ENCODE measurements at regions not wholly inside any gene's neighbourhood (a gene's known extent, or its start where the extent isn't known, plus 50 kb on each side); places are given as distances from the start of the nearest gene placed in this dataset.

GRCh38 chr10:42997151-42997848, 79.6 kb upstream of the RET start:
- no peaks in the 10 kb centered on the region for H3K36me3 ChIP-seq (ENCODE audit: control insufficient read depth in 2 of 2, insufficient read depth in 2 of 2, low read length in 2 of 2)
- H3K4me1 ChIP-seq (ENCODE audit: control insufficient read depth, insufficient read depth, low read length) = no peaks in the 10 kb centered on the region
- no peak overlapping the region for H3K9ac ChIP-seq (ENCODE audit: low read length in 2 of 2)
- no peak overlapping the region for H3K4me3 ChIP-seq (ENCODE audit: low read length in 2 of 2)
- no peak overlapping the region for H3K27ac ChIP-seq (ENCODE audit: low read length)
- peaks cover 0 to 2% of the 10 kb centered on the region in 2 donors for H3K27me3 ChIP-seq (ENCODE audit: control insufficient read depth in 1 of 2, insufficient read depth in 2 of 2, low read length in 2 of 2)
- H3K9me3 ChIP-seq (ENCODE audit: control insufficient read depth in 2 of 2, low read length in 2 of 2) = no peaks in the 10 kb centered on the region

- Histone ChIP-seq H3K4me1 (ENCODE audit: control insufficient read depth, insufficient read depth, low read length) (no peaks in the 10 kb centered on the region), H3K27me3 (ENCODE audit: control insufficient read depth in 1 of 2, insufficient read depth in 2 of 2, low read length in 2 of 2) (peaks cover 0 to 2% of the 10 kb centered on the region in 2 donors), H3K9me3 (ENCODE audit: control insufficient read depth in 2 of 2, low read length in 2 of 2) (no peaks in the 10 kb centered on the region), H3K27ac (ENCODE audit: low read length) (no peak overlapping the region), H3K4me3 (ENCODE audit: low read length in 2 of 2) (no peak overlapping the region), H3K36me3 (ENCODE audit: control insufficient read depth in 2 of 2, insufficient read depth in 2 of 2, low read length in 2 of 2) (no peaks in the 10 kb centered on the region), H3K9ac (ENCODE audit: low read length in 2 of 2) (no peak overlapping the region)
These were observed 79.1 kb upstream of the RET start for GRCh38 chr10:42997849-42998165.

GRCh38 chr10:42998481-42999384, 78.1 kb upstream of the RET start:
- Histone ChIP-seq H3K9ac (ENCODE audit: low read length in 2 of 2) (no peak overlapping the region), H3K9me3 (ENCODE audit: control insufficient read depth in 2 of 2, low read length in 2 of 2) (no peaks in the 10 kb centered on the region), H3K36me3 (ENCODE audit: control insufficient read depth in 2 of 2, insufficient read depth in 2 of 2, low read length in 2 of 2) (no peaks in the 10 kb centered on the region), H3K4me1 (ENCODE audit: control insufficient read depth, insufficient read depth, low read length) (no peaks in the 10 kb centered on the region), H3K27me3 (ENCODE audit: control insufficient read depth in 1 of 2, insufficient read depth in 2 of 2, low read length in 2 of 2) (peaks cover 0 to 2% of the 10 kb centered on the region in 2 donors), H3K27ac (ENCODE audit: low read length) (no peak overlapping the region), H3K4me3 (ENCODE audit: low read length in 2 of 2) (no peak overlapping the region)

GRCh38 chr10:42999385-43000020, 77.4 kb upstream of the RET start:
- Histone ChIP-seq H3K4me1 (ENCODE audit: control insufficient read depth, insufficient read depth, low read length) (no peaks in the 10 kb centered on the region), H3K36me3 (ENCODE audit: control insufficient read depth in 2 of 2, insufficient read depth in 2 of 2, low read length in 2 of 2) (no peaks in the 10 kb centered on the region), H3K27me3 (ENCODE audit: control insufficient read depth in 1 of 2, insufficient read depth in 2 of 2, low read length in 2 of 2) (peaks cover 0 to 2% of the 10 kb centered on the region in 2 donors), H3K4me3 (ENCODE audit: low read length in 2 of 2) (no peak overlapping the region), H3K27ac (ENCODE audit: low read length) (no peak overlapping the region), H3K9me3 (ENCODE audit: control insufficient read depth in 2 of 2, low read length in 2 of 2) (no peaks in the 10 kb centered on the region), H3K9ac (ENCODE audit: low read length in 2 of 2) (no peak overlapping the region)

GRCh38 chr10:43000021-43000411, 76.9 kb upstream of the RET start:
- Histone ChIP-seq H3K4me1 (ENCODE audit: control insufficient read depth, insufficient read depth, low read length) (no peaks in the 10 kb centered on the region), H3K4me3 (ENCODE audit: low read length in 2 of 2) (no peak overlapping the region), H3K27ac (ENCODE audit: low read length) (no peak overlapping the region), H3K27me3 (ENCODE audit: control insufficient read depth in 1 of 2, insufficient read depth in 2 of 2, low read length in 2 of 2) (peaks cover 0 to 2% of the 10 kb centered on the region in 2 donors), H3K36me3 (ENCODE audit: control insufficient read depth in 2 of 2, insufficient read depth in 2 of 2, low read length in 2 of 2) (no peaks in the 10 kb centered on the region), H3K9me3 (ENCODE audit: control insufficient read depth in 2 of 2, low read length in 2 of 2) (no peaks in the 10 kb centered on the region), H3K9ac (ENCODE audit: low read length in 2 of 2) (no peak overlapping the region)

- H3K4me1 ChIP-seq (ENCODE audit: control insufficient read depth, insufficient read depth, low read length) = no peaks in the 10 kb centered on the region
- H3K9me3 ChIP-seq (ENCODE audit: control insufficient read depth in 2 of 2, low read length in 2 of 2) = no peaks in the 10 kb centered on the region
These were observed 76.0 kb upstream of the RET start for GRCh38 chr10:43000651-43001426.

GRCh38 chr10:43001427-43001795, 75.5 kb upstream of the RET start:
- H3K27ac ChIP-seq (ENCODE audit: low read length) = no peak overlapping the region
- H3K9ac ChIP-seq (ENCODE audit: low read length in 2 of 2) = no peak overlapping the region
- no peak overlapping the region for H3K4me3 ChIP-seq (ENCODE audit: low read length in 2 of 2)
- H3K9me3 ChIP-seq (ENCODE audit: control insufficient read depth in 2 of 2, low read length in 2 of 2) = no peaks in the 10 kb centered on the region
- no peaks in the 10 kb centered on the region for H3K36me3 ChIP-seq (ENCODE audit: control insufficient read depth in 2 of 2, insufficient read depth in 2 of 2, low read length in 2 of 2)
- H3K4me1 ChIP-seq (ENCODE audit: control insufficient read depth, insufficient read depth, low read length) = no peaks in the 10 kb centered on the region
- peaks cover 0 to 2% of the 10 kb centered on the region in 2 donors for H3K27me3 ChIP-seq (ENCODE audit: control insufficient read depth in 1 of 2, insufficient read depth in 2 of 2, low read length in 2 of 2)

More at GRCh38 chr10:43000651-43001426, 76.0 kb upstream of the RET start:
- no peak overlapping the region for H3K4me3 ChIP-seq (ENCODE audit: low read length in 2 of 2)
- H3K27ac ChIP-seq (ENCODE audit: low read length) = no peak overlapping the region
- no peak overlapping the region for H3K9ac ChIP-seq (ENCODE audit: low read length in 2 of 2)
- peaks cover 0 to 2% of the 10 kb centered on the region in 2 donors for H3K27me3 ChIP-seq (ENCODE audit: control insufficient read depth in 1 of 2, insufficient read depth in 2 of 2, low read length in 2 of 2)
- H3K36me3 ChIP-seq (ENCODE audit: control insufficient read depth in 2 of 2, insufficient read depth in 2 of 2, low read length in 2 of 2) = no peaks in the 10 kb centered on the region

GRCh38 chr10:43002596-43002995, 74.3 kb upstream of the RET start:
- peaks cover 0 to 2% of the 10 kb centered on the region in 2 donors for H3K27me3 ChIP-seq (ENCODE audit: control insufficient read depth in 1 of 2, insufficient read depth in 2 of 2, low read length in 2 of 2)
- H3K4me1 ChIP-seq (ENCODE audit: control insufficient read depth, insufficient read depth, low read length) = no peaks in the 10 kb centered on the region
- no peaks in the 10 kb centered on the region for H3K9me3 ChIP-seq (ENCODE audit: control insufficient read depth in 2 of 2, low read length in 2 of 2)
- H3K36me3 ChIP-seq (ENCODE audit: control insufficient read depth in 2 of 2, insufficient read depth in 2 of 2, low read length in 2 of 2) = no peaks in the 10 kb centered on the region
- H3K4me3 ChIP-seq (ENCODE audit: low read length in 2 of 2) = no peak overlapping the region
- H3K27ac ChIP-seq (ENCODE audit: low read length) = no peak overlapping the region
- no peak overlapping the region for H3K9ac ChIP-seq (ENCODE audit: low read length in 2 of 2)

- Histone ChIP-seq H3K4me1 (ENCODE audit: control insufficient read depth, insufficient read depth, low read length) (no peaks in the 10 kb centered on the region), H3K36me3 (ENCODE audit: control insufficient read depth in 2 of 2, insufficient read depth in 2 of 2, low read length in 2 of 2) (no peaks in the 10 kb centered on the region), H3K27me3 (ENCODE audit: control insufficient read depth in 1 of 2, insufficient read depth in 2 of 2, low read length in 2 of 2) (no peaks in the 10 kb centered on the region), H3K27ac (ENCODE audit: low read length) (no peak overlapping the region), H3K4me3 (ENCODE audit: low read length in 2 of 2) (no peak overlapping the region), H3K9me3 (ENCODE audit: control insufficient read depth in 2 of 2, low read length in 2 of 2) (peaks cover 3 to 4% of the 10 kb centered on the region in 2 donors), H3K9ac (ENCODE audit: low read length in 2 of 2) (no peak overlapping the region)
These were observed 70.4 kb upstream of the RET start for GRCh38 chr10:43006490-43006889.

GRCh38 chr10:43012578-43012977, 64.3 kb upstream of the RET start:
- Histone ChIP-seq H3K27ac (ENCODE audit: low read length) (no peak overlapping the region), H3K4me3 (ENCODE audit: low read length in 2 of 2) (no peak overlapping the region), H3K4me1 (ENCODE audit: control insufficient read depth, insufficient read depth, low read length) (no peaks in the 10 kb centered on the region), H3K9ac (ENCODE audit: low read length in 2 of 2) (no peak overlapping the region), H3K27me3 (ENCODE audit: control insufficient read depth in 1 of 2, insufficient read depth in 2 of 2, low read length in 2 of 2) (no peaks in the 10 kb centered on the region), H3K36me3 (ENCODE audit: control insufficient read depth in 2 of 2, insufficient read depth in 2 of 2, low read length in 2 of 2) (no peaks in the 10 kb centered on the region), H3K9me3 (ENCODE audit: control insufficient read depth in 2 of 2, low read length in 2 of 2) (peaks cover 3 to 4% of the 10 kb centered on the region in 2 donors)

Data from stomach smooth muscle (tissue), 2 donors.